Karpas-422 (cell line): ENCODE measurements at regions not wholly inside any gene's neighbourhood (a gene's known extent, or its start where the extent isn't known, plus 50 kb on each side); places are given as distances from the start of the nearest gene placed in this dataset. TPM values are rescaled to one million over a fixed set of nuclear protein-coding genes. Genes with fewer than 3 reads are reported as not detected.

Experiments used
- small RNA-seq: library from RNA; depleted of rRNA; stranded (forward); fragments of <200 nt; gene quantifications from one replicate; pipeline ENCODE3, GENCODE V24; 2014

Small RNA genes lying in the stretch of these regions (small RNA-seq; reads per million reads assigned to genes)
- not detected for gene RF00004
